Natural killer cell (primary cell): ENCODE measurements at regions not wholly inside any gene's neighbourhood (a gene's known extent, or its start where the extent isn't known, plus 50 kb on each side); places are given as distances from the start of the nearest gene placed in this dataset.

Experiments used
- ATAC-seq, 3 donors: fragments of 150-1000 bp in 2 of 3; fragments of 200-7000 bp in 1 of 3; cut with Tn5 transposase; 1 replicate in 1 of 3; 2 replicates in 2 of 3; pipeline ENCODE4 v1.10.0; 2021; ENCODE audit warnings: mild to moderate bottlenecking in 2 of 3, moderate library complexity in 2 of 3
- DNase-seq, 2 donors: peaks; one replicate each; pipeline versions ENCODE4 v3.0.0 to v3.0.0-alpha.2; 2013 to 2021; ENCODE audit warnings: mixed read lengths in 1 of 2
- H3K27ac ChIP-seq: one replicate; pipeline ENCODE4 v1.5.1; 2013; ENCODE audit warnings: mild to moderate bottlenecking, low read length
- H3K27me3 ChIP-seq: one replicate; pipeline ENCODE4 v1.6.1; 2013; ENCODE audit warnings: low read length; ENCODE audit not compliant: control insufficient read depth, insufficient read depth
- H3K36me3 ChIP-seq: one replicate; pipeline ENCODE4 v1.6.1; 2013; ENCODE audit warnings: low read length; ENCODE audit not compliant: control insufficient read depth, insufficient read depth
- H3K4me1 ChIP-seq: one replicate; pipeline ENCODE4 v1.6.1; 2013; ENCODE audit warnings: low read length; ENCODE audit not compliant: control insufficient read depth, insufficient read depth
- H3K4me3 ChIP-seq: one replicate; pipeline ENCODE4 v1.5.1; 2013; ENCODE audit warnings: low read length
- H3K9me3 ChIP-seq: one replicate; pipeline ENCODE4 v1.6.1; 2013; ENCODE audit warnings: low read length; ENCODE audit not compliant: control insufficient read depth, insufficient read depth
- H3K27ac Mint-ChIP-seq, 2 donors: one replicate each; pipeline ENCODE4 v1.8.0; 2022; ENCODE audit warnings: mild to moderate bottlenecking in 2 of 2, mixed read lengths in 2 of 2, moderate library complexity in 1 of 2
- H3K27me3 Mint-ChIP-seq, 2 donors: one replicate each; pipeline ENCODE4 v1.8.0; 2022; ENCODE audit warnings: low read depth in 2 of 2, mixed read lengths in 2 of 2
- H3K36me3 Mint-ChIP-seq: one replicate; pipeline ENCODE4 v1.8.0; 2022; ENCODE audit warnings: mixed read lengths
- H3K4me1 Mint-ChIP-seq, 2 donors: one replicate each; pipeline ENCODE4 v1.8.0; 2022; ENCODE audit warnings: mixed read lengths in 2 of 2
- H3K4me3 Mint-ChIP-seq: one replicate; pipeline ENCODE4 v1.8.0; 2022; ENCODE audit warnings: mild to moderate bottlenecking, moderate library complexity, mixed read lengths
- H3K9me3 Mint-ChIP-seq, 2 donors: one replicate each; pipeline ENCODE4 v1.8.0; 2022; ENCODE audit warnings: mixed read lengths in 2 of 2
- WGBS: methylation state at CpG from one replicate; pipeline ENCODE4 v1.1.7; 2013; ENCODE audit warnings: missing lambda C conversion rate; ENCODE audit not compliant: insufficient coverage; 5-methylcytosine and 5-hydroxymethylcytosine counted together
- intact Hi-C: fragments of 100-400 bp; cut with micrococcal nuclease; formaldehyde crosslinking; loops from one replicate; pipeline ENCODE4 v1.14.2; 2022
- TF ChIP-seq, protein P1 (sequence below): fragments of 200-600 bp; IDR thresholded peaks from one replicate; pipeline ENCODE4 v1.8.0; 2022; ENCODE audit warnings: antibody characterized with exemption

DNA sequence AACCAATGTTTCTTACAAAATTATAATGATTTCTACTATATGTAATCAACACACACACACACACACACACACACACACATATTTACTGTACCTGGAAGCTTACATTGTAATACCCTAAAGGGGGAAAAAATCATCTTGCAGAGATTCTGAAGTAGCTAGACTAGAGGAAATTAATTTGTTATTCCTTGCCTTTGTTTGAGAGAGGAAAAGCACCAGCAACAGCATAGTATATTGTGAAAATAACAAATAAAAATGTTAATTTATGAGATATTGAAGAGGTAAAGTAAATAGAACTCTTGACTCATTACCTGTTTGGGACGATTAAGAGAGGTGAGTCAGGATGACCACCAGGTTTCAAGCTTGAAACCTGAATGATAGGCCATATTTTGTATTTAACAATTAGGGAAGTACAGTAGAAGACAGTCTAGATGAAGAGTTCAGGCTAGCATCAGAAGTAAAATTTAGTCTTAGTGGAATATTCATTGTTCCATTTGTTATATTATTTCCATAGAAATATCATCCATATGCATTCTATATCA, 873.4 kb upstream of the PCDH10 start:
- peaks cover 8% of the 10 kb centered on the region for H3K9me3 ChIP-seq
- 68% methylated on average over 1 of the region's 1 CpG for WGBS
- H3K4me1 ChIP-seq: no peaks in the 10 kb centered on the region
- no peak overlapping the region for H3K4me3 ChIP-seq
- H3K4me3 Mint-ChIP-seq: no peak overlapping the region
- intact Hi-C loops: no loop called here
- no peak for DNase-seq
- no peaks in the 10 kb centered on the region for H3K27me3 Mint-ChIP-seq
- H3K9me3 Mint-ChIP-seq: peaks cover 2 to 13% of the 10 kb centered on the region in 2 donors
- TF ChIP-seq, protein P1, sequence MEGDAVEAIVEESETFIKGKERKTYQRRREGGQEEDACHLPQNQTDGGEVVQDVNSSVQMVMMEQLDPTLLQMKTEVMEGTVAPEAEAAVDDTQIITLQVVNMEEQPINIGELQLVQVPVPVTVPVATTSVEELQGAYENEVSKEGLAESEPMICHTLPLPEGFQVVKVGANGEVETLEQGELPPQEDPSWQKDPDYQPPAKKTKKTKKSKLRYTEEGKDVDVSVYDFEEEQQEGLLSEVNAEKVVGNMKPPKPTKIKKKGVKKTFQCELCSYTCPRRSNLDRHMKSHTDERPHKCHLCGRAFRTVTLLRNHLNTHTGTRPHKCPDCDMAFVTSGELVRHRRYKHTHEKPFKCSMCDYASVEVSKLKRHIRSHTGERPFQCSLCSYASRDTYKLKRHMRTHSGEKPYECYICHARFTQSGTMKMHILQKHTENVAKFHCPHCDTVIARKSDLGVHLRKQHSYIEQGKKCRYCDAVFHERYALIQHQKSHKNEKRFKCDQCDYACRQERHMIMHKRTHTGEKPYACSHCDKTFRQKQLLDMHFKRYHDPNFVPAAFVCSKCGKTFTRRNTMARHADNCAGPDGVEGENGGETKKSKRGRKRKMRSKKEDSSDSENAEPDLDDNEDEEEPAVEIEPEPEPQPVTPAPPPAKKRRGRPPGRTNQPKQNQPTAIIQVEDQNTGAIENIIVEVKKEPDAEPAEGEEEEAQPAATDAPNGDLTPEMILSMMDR: no peak
- H3K27ac ChIP-seq: no peak overlapping the region
- no peak overlapping the region for H3K27ac Mint-ChIP-seq
- H3K36me3 ChIP-seq: no peaks in the 10 kb centered on the region
- ATAC-seq: no peak
- no peaks in the 10 kb centered on the region for H3K36me3 Mint-ChIP-seq
- no peaks in the 10 kb centered on the region for H3K27me3 ChIP-seq
- no peaks in the 10 kb centered on the region for H3K4me1 Mint-ChIP-seq

DNA sequence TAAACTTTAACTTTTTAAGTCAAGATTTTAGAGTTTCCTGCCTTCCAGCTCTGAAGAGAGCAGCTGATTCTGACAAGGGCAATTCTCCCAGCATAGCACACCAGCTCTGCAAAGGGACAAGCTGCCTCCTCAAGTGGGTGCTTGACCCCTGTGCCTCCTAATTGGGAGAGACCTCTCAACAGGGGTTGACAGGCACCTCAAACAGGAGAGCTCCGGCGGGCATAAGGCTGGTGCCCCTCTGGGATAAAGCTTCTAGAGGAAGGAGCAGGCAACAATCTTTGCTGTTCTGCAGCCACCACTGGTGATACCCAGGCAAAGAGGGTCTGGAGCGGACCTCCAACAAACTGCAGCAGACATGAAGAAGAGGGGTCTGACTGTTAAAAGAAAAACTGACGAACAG, 872.9 kb upstream of the PCDH10 start:
- ATAC-seq: no peak
- no peak for DNase-seq
- WGBS: 83% methylated on average over 3 of the region's 4 CpGs
- Mint-ChIP-seq H3K4me1 (no peaks in the 10 kb centered on the region), H3K27me3 (no peaks in the 10 kb centered on the region), H3K36me3 (no peaks in the 10 kb centered on the region), H3K4me3 (no peak overlapping the region), H3K9me3 (peaks cover 2 to 12% of the 10 kb centered on the region in 2 donors), H3K27ac (no peak overlapping the region)
- no peaks in the 10 kb centered on the region for H3K4me1 ChIP-seq
- peaks cover 8% of the 10 kb centered on the region for H3K9me3 ChIP-seq
- TF ChIP-seq, protein P1: no peak
- no peaks in the 10 kb centered on the region for H3K27me3 ChIP-seq
- intact Hi-C loops: no loop called here
- no peak overlapping the region for H3K27ac ChIP-seq
- no peak overlapping the region for H3K4me3 ChIP-seq
- no peaks in the 10 kb centered on the region for H3K36me3 ChIP-seq

GRCh38 chr4:132276989-132277388, 872.1 kb upstream of the PCDH10 start:
- Mint-ChIP-seq H3K27me3 (no peaks in the 10 kb centered on the region), H3K4me1 (no peaks in the 10 kb centered on the region), H3K27ac (no peak overlapping the region), H3K4me3 (no peak overlapping the region), H3K36me3 (no peaks in the 10 kb centered on the region), H3K9me3 (peaks cover 0 to 11% of the 10 kb centered on the region in 2 donors)
- Histone ChIP-seq H3K9me3 (peaks cover 8% of the 10 kb centered on the region), H3K4me1 (no peaks in the 10 kb centered on the region), H3K36me3 (no peaks in the 10 kb centered on the region), H3K27ac (no peak overlapping the region), H3K27me3 (no peaks in the 10 kb centered on the region), H3K4me3 (no peak overlapping the region)
- DNase-seq (no peak), ATAC-seq (no peak)
- WGBS: 76% methylated on average over 1 of the region's 2 CpGs
- intact Hi-C loops: no loop called here
- TF ChIP-seq, protein P1: no peak

DNA sequence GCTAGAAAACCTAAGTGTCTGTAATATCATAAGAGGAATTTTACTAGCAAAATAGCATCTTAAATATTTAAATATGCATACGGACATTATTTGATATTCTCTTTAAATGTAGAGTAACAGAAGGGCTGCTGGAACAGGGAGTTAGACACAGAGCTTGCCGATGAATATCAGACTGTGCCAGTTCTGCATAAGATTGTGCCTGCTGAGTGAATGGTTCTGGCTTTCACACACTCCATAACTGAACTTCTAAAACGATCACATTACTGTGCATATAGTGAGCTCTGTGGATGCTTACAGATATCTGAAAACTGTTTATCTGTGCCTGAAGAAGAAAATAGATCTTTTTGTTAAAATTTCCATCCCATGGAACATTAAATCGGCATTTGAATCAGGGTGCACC, 867.4 kb upstream of the PCDH10 start:
- no peak for ATAC-seq

More for the DNA sequence above, 867.4 kb upstream of the PCDH10 start:
- TF ChIP-seq, protein P1: no peak
- intact Hi-C loops: no loop called here
- Mint-ChIP-seq H3K9me3 (peaks cover 8 to 21% of the 10 kb centered on the region in 2 donors), H3K36me3 (no peaks in the 10 kb centered on the region), H3K27me3 (no peaks in the 10 kb centered on the region), H3K4me1 (no peaks in the 10 kb centered on the region), H3K4me3 (no peak overlapping the region), H3K27ac (no peak overlapping the region)
- 92% methylated on average over 2 of the region's 4 CpGs for WGBS
- Histone ChIP-seq H3K4me3 (no peak overlapping the region), H3K36me3 (no peaks in the 10 kb centered on the region), H3K4me1 (no peaks in the 10 kb centered on the region), H3K27ac (no peak overlapping the region), H3K9me3 (peaks cover 13% of the 10 kb centered on the region), H3K27me3 (no peaks in the 10 kb centered on the region)
- no peak for DNase-seq
